Endothelial cell of umbilical vein (primary cell): ENCODE measurements at regions not wholly inside any gene's neighbourhood (a gene's known extent, or its start where the extent isn't known, plus 50 kb on each side); places are given as distances from the start of the nearest gene placed in this dataset.

Experiments used
- BruUV-seq: library from RNA; stranded (reverse); fragments of 400-500 nt; replicated peaks from 2 replicates; lab custom pipeline; 2021; lab: Mats Ljungman, UMichigan
- CTCF ChIA-PET: fragments of 300-600, 350-600 bp; sonication (Branson Sonifier 250); formaldehyde crosslinking; loops from one replicate; lab custom pipeline; 2021; ENCODE audit warnings: antibody characterized with exemption, inconsistent platforms; lab: Charles Lee
- POLR2A ChIA-PET: fragments of 300-600, 350-600 bp; sonication (Branson Sonifier 250); formaldehyde crosslinking; loops from one replicate; lab custom pipeline; 2021; ENCODE audit warnings: antibody characterized with exemption, inconsistent platforms; lab: Charles Lee
- DNase-seq: peaks from one replicate; pipeline ENCODE4 v3.0.0-alpha.2; 2011; ENCODE audit warnings: low read depth, low spot score
- FAIRE-seq: peaks from 2 replicates; lab custom pipeline; 2011; peaks lifted over from hg19 to GRCh38; lab: Jason Lieb, UNC
- H2AFZ ChIP-seq: 2 replicates; pipeline ENCODE4 v1.6.0; 2012; ENCODE audit warnings: low read depth, low read length, control low read depth, inconsistent platforms
- H3K27ac ChIP-seq: 2 replicates; pipeline ENCODE4 v1.5.1; 2011; ENCODE audit warnings: low read depth, mild to moderate bottlenecking, control low read depth, low read length, moderate library complexity; ENCODE audit not compliant: insufficient read depth
- H3K27me3 ChIP-seq, 2 experiments: 2 replicates each; pipeline versions ENCODE4 v1.6.0 to v1.6.1; 2011; ENCODE audit warnings: low read length in 2 of 2, mixed read lengths in 1 of 2; ENCODE audit not compliant: control insufficient read depth in 2 of 2, insufficient read depth in 2 of 2
- H3K36me3 ChIP-seq, 2 experiments: 2 replicates in 1 of 2; 3 replicates in 1 of 2; pipeline ENCODE4 v1.5.1; 2011; ENCODE audit warnings: low read length in 2 of 2, mild to moderate bottlenecking in 1 of 2, moderate library complexity in 1 of 2; ENCODE audit not compliant: control insufficient read depth in 2 of 2, insufficient read depth in 2 of 2; ENCODE audit errors: extremely low read depth in 1 of 2
- H3K4me1 ChIP-seq: 3 replicates; pipeline ENCODE4 v1.5.1; 2011; ENCODE audit warnings: mild to moderate bottlenecking, low read length; ENCODE audit not compliant: control insufficient read depth, insufficient read depth; ENCODE audit errors: extremely low read depth
- H3K4me2 ChIP-seq: 2 replicates; pipeline ENCODE4 v1.6.1; 2011; ENCODE audit warnings: low read length, control low read depth, mixed read lengths; ENCODE audit not compliant: insufficient read depth
- H3K4me3 ChIP-seq, 3 experiments: fragments of 200-600 bp in 1 of 3; sonication (generic), shearing (Covaris generic) in 1 of 3; replicated peaks in 1 of 3; 2 replicates each; pipeline ENCODE4 v1.5.1; 2011 to 2016; ENCODE audit warnings: control low read depth in 3 of 3, low read length in 3 of 3, mild to moderate bottlenecking in 2 of 3, inconsistent platforms in 1 of 3, low read depth in 1 of 3, moderate library complexity in 1 of 3; ENCODE audit not compliant: insufficient read depth in 1 of 3
- H3K79me2 ChIP-seq: 2 replicates; pipeline ENCODE4 v1.6.0; 2012; ENCODE audit warnings: low read length, inconsistent platforms; ENCODE audit not compliant: control insufficient read depth, insufficient read depth
- H3K9ac ChIP-seq: replicated peaks from 2 replicates; pipeline ENCODE3; 2011; ENCODE audit warnings: low read length, control low read depth; ENCODE audit not compliant: insufficient read depth; ENCODE audit errors: extremely low read depth
- H3K9me1 ChIP-seq: replicated peaks from 3 replicates; pipeline ENCODE4 v1.6.0; 2011; ENCODE audit warnings: mild to moderate bottlenecking, low read length; ENCODE audit not compliant: control insufficient read depth, insufficient read depth; ENCODE audit errors: extremely low read depth
- H3K9me3 ChIP-seq: replicated peaks from 2 replicates; pipeline ENCODE4 v1.5.1; 2012; ENCODE audit warnings: low read length, inconsistent platforms; ENCODE audit not compliant: control insufficient read depth, insufficient read depth
- H4K20me1 ChIP-seq: replicated peaks from 2 replicates; pipeline ENCODE3; 2011; ENCODE audit warnings: mild to moderate bottlenecking, low read length; ENCODE audit not compliant: control insufficient read depth, insufficient read depth; ENCODE audit errors: extremely low read depth
- CTCF ChIP-seq, 2 donors: IDR thresholded peaks; 1 replicate in 1 of 2; 2 replicates in 1 of 2; pipeline ENCODE4 v1.5.1; 2011; ENCODE audit warnings: low read length in 2 of 2, mild to moderate bottlenecking in 2 of 2, moderate library complexity in 2 of 2, control low read depth in 1 of 2, inconsistent platforms in 1 of 2, low read depth in 1 of 2; ENCODE audit not compliant: insufficient read depth in 1 of 2; ENCODE audit errors: extremely low read depth in 1 of 2
- EZH2 ChIP-seq: IDR thresholded peaks from 2 replicates; pipeline ENCODE4 v1.6.1; 2012; ENCODE audit warnings: borderline replicate concordance, low read depth, mild to moderate bottlenecking, moderate library complexity, low read length, inconsistent platforms; ENCODE audit not compliant: severe bottlenecking
- FOS ChIP-seq: IDR thresholded peaks from 2 replicates; pipeline ENCODE4 v1.6.1; 2011; ENCODE audit warnings: mild to moderate bottlenecking, low read length, moderate library complexity, borderline replicate concordance; ENCODE audit not compliant: insufficient read depth
- JUN ChIP-seq: IDR thresholded peaks from 2 replicates; pipeline ENCODE4 v1.6.1; 2011; ENCODE audit warnings: borderline replicate concordance, low read depth; ENCODE audit not compliant: insufficient read length, insufficient read depth
- MYC ChIP-seq: IDR thresholded peaks from one replicate; pipeline ENCODE4 v1.6.1; 2011; ENCODE audit warnings: mild to moderate bottlenecking, low read depth, low read length
- POLR2A ChIP-seq: IDR thresholded peaks from 2 replicates; pipeline ENCODE4 v1.6.1; 2012; ENCODE audit warnings: low read depth, mild to moderate bottlenecking, control low read depth, low read length
- POLR2AphosphoS5 ChIP-seq: IDR thresholded peaks from 2 replicates; pipeline ENCODE4 v1.6.1; 2012; ENCODE audit warnings: low read depth, mild to moderate bottlenecking, control low read depth, low read length, moderate library complexity; ENCODE audit not compliant: insufficient read depth
- dilution Hi-C: fragments of 300-500 bp; cut with MboI; formaldehyde crosslinking; loops from one replicate; pipeline ENCODE4 v1.15.0; 2019; ENCODE audit warnings: low sequenced_read_pairs; ENCODE audit not compliant: extremely low pct_ligation_motif_present
- intact Hi-C: fragments of 100-400 bp; cut with micrococcal nuclease; formaldehyde crosslinking; loops from one replicate; pipeline ENCODE4 v1.10.0; 2022
- TF ChIP-seq, protein P1 (sequence below): IDR thresholded peaks from 2 replicates; pipeline ENCODE4 v1.6.1; 2011; ENCODE audit not compliant: insufficient read depth, insufficient read length

GRCh38 chr15:100731267-100732152 is 129.1 kb downstream of the ASB7 start:
- H3K9me3 ChIP-seq = no peaks in the 10 kb centered on the region
- FAIRE-seq (no peak), DNase-seq (no peak)
- H3K79me2 ChIP-seq = no peaks in the 10 kb centered on the region
- no peak overlapping the region for H3K4me3 ChIP-seq
- H3K27ac ChIP-seq = no peak overlapping the region
- CTCF ChIA-PET = no interaction called here
- H3K4me2 ChIP-seq = no peak overlapping the region
- no peaks in the 10 kb centered on the region for H3K27me3 ChIP-seq
- POLR2A ChIA-PET = no interaction called here
- no peaks in the 10 kb centered on the region for H3K4me1 ChIP-seq
- H3K9me1 ChIP-seq = no peaks in the 10 kb centered on the region
- intact Hi-C loops = no loop called here
- dilution Hi-C loops = no loop called here
- TF ChIP-seq EZH2 = no peak
- TF ChIP-seq FOS = no peak
- TF ChIP-seq POLR2A = no peak
- TF ChIP-seq, protein P1, sequence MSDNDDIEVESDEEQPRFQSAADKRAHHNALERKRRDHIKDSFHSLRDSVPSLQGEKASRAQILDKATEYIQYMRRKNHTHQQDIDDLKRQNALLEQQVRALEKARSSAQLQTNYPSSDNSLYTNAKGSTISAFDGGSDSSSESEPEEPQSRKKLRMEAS = no peak
- no peak for TF ChIP-seq JUN
- TF ChIP-seq CTCF (IDR thresholded peaks at IDR 0.05; ENCODE audit: extremely low read depth in 1 of 2, insufficient read depth in 1 of 2, low read depth in 1 of 2, low read length in 2 of 2) = no peak
- no peak for TF ChIP-seq POLR2AphosphoS5
- TF ChIP-seq MYC = no peak
- no peak overlapping the region for H3K9ac ChIP-seq
- BruUV-seq = no TSS peak
- H2AFZ ChIP-seq = no peak overlapping the region
- no peaks in the 10 kb centered on the region for H4K20me1 ChIP-seq
- H3K36me3 ChIP-seq = no peaks in the 10 kb centered on the region
